IPS DF 4.7 (cell line): ENCODE measurements at regions not wholly inside any gene's neighbourhood (a gene's known extent, or its start where the extent isn't known, plus 50 kb on each side); places are given as distances from the start of the nearest gene placed in this dataset.

Experiments used
- DNase-seq: peaks from one replicate; pipeline ENCODE4 v3.0.0-alpha.2; 2013; ENCODE audit warnings: low spot score; ENCODE audit errors: extremely low read depth

DNA sequence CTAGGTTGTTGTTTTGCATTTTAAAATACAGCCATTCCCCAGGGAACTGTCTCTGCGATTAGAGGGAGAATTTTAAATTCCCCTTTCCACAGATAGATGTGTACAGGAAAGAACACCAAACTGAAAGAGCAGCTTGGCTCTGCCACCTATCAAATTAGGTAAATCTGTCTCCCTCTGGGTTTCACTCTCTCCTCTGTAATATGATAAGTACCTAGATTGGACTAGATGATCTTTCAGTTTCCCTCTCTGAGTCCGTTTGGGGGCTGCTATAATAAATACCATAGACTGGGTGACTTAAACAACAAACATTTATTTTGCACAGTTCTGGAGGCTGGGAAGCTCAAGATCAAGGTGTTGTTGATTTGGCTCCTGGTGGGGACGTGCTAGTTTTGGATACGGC is 186.0 kb downstream of the KIF20B start:
- no peak for DNase-seq

DNA sequence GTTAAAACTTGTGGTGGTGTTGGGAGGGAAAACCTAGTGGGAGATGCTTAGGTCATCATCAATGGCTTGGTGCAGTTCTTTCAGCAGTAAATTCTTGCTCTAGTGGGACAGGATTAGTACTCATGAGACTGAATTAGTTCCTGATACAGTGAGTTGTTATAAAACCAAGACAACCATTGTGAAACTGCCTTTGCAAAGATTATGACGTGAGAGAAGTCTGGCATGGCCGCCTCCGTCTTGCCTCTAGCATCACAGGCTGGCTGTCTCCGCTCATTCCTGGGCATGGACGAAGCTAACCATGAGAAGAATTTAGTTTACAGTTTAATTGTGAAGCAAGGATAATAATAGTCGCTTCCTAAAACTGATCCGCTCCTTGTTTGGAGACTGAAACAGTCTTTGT is 186.4 kb downstream of the KIF20B start:
- DNase-seq: no peak

DNA sequence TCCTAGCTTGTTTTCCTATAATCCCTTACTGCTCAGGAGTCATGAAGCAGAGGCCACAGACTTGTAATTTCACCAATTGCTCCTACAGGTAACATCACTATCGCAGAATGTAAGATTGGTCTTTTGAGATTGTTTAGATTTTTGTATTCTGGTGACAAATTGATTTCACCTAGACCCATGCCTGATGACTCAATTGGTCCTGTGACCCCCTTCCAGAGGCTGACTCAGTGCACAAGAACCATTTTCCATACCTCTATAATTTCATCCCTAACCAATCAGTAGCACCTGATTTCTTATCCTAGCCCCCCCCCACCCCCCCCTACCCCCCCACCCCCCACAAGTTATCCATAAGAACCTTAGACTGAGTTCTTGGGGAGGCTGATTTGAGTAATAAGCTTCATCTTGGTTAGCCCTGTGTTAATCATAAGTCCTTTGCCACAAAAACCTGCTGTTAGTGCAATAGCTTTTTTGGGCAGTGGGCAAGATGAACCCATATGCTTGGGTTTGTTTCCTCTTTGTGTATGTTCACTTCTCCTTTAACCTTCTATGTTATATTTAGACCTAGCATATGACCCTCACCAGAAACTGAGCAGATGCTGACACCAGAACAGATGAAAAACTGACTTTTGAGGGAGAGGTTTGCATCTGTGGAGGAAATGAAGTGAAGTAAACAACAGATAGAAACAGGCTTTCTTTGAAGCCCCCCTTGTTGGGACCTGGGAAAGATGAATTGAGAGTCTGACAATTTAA is 187.1 kb downstream of the KIF20B start:
- DNase-seq: no peak

- DNase-seq: no peak
Observed at GRCh38 chr10:89889606-89890005, 188.2 kb downstream of the KIF20B start.

DNA sequence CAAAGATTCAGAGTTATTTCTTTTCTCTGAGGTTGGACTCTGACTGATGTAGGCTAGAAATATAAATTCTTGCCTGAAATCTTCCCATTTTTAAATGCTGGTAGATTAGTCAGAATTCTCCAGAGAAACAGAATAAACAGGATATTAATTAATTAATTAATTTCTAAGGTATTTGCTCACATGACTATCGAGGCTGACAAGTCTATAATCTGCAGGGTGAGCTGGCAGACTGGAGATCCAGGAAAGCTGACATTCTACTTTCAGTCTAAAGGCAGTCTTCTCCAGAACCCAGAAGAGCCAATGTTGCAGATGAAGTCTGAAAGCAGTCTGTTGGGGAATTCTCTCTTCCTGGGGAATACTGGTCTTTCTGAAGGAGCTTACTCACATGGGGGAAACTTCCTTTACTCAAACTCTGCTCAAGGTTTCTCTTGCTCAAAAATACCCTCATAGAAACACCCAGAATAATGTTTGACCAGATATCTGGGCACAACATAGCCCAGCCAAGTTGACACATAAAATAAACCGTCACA is 189.7 kb downstream of the KIF20B start:
- DNase-seq: no peak

- no peak for DNase-seq
Observed at GRCh38 chr10:89894051-89894450, 192.7 kb downstream of the KIF20B start.

GRCh38 chr10:89900554-89900953 is 199.2 kb downstream of the KIF20B start:
- DNase-seq: no peak

GRCh38 chr10:89901895-89902294 is 200.5 kb downstream of the KIF20B start:
- no peak for DNase-seq

- DNase-seq: no peak
Observed at GRCh38 chr10:89904755-89905154, 203.4 kb downstream of the KIF20B start.

GRCh38 chr10:89909752-89910151 is 208.4 kb downstream of the KIF20B start:
- no peak for DNase-seq

GRCh38 chr10:89915021-89915420 is 213.6 kb downstream of the KIF20B start:
- no peak for DNase-seq

DNA sequence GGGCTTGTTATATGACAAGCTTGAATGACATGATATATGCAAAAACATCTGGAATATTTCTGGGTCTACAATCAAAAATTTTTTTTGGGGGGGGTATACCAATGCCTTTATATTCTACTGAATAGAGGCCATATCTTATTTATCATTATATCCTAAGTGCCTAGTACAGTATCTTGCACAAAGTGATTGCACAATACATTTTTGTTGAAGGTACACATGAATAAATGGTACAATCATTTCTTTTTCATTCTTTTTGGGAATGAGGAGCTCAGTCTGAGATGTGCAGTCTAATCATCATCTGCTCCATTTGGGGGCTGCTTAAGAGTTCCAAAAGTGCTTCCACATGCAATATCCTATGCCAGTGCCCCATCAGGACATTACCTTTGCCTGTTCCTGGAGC is 214.6 kb downstream of the KIF20B start:
- no peak for DNase-seq

GRCh38 chr10:89916468-89917215 is 215.3 kb downstream of the KIF20B start:
- no peak for DNase-seq

DNA sequence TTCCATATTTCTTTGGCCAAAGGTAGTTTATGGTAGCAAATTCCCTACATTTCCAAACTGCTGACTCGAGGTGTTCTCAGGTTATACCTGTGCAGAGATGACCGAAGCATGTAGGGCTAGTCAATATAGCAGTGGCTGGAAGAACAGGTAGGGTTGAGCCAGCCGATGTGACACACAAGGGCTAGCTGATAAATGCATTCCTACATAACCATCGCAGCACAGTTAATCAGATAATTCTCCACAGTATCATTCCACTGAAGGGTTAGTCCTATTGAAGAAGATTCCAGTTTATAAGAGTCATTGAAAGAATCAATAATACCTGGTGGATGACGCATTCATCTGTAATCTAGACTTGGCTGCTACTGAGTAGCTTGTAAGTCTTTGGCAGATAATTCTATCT is 220.0 kb downstream of the KIF20B start:
- DNase-seq: no peak

GRCh38 chr10:89923661-89924060 is 222.3 kb downstream of the KIF20B start:
- DNase-seq: no peak

DNA sequence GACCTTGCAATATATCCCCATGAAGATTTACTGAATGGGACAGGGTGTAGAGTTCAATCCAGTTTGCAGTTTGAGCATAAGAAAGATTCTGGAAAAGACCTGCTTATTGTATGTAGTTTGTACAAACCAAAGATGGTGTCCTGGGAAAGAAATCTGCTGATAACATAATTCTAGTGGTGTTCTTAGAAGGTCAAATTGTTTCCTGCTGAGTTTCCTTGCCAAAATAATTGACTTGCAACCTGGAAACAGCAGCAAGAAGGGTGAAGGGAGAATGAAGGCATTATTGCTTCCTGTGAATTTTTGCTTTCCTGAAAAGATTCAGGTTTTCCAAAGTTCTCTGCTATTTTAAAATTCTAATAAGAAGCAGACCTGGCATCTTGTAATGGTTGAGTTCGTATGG is 222.9 kb downstream of the KIF20B start:
- DNase-seq: no peak

- no peak for DNase-seq
Observed at GRCh38 chr10:89926736-89927135, 225.3 kb downstream of the KIF20B start.

GRCh38 chr10:89929282-89930026 is 228.1 kb downstream of the KIF20B start:
- no peak for DNase-seq

DNA sequence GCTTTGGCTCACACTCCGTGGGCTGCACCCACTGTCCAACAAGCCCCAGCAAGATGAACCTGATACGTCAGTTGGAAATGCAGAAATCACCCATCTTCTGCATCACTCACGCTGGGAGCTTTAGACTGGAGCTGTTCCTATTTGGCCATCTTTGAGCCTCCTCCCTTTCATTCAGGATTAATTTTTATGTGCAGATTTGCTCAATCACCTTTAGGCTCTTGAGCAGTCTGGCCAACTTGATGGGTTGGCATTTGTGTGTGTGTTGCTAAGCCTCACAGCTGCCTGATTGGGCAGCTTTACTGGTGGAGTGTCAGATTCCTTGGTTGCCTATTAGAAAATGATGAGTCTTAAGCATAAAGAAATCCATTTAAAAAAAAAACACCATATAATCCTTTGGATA is 236.1 kb downstream of the KIF20B start:
- DNase-seq: no peak

DNA sequence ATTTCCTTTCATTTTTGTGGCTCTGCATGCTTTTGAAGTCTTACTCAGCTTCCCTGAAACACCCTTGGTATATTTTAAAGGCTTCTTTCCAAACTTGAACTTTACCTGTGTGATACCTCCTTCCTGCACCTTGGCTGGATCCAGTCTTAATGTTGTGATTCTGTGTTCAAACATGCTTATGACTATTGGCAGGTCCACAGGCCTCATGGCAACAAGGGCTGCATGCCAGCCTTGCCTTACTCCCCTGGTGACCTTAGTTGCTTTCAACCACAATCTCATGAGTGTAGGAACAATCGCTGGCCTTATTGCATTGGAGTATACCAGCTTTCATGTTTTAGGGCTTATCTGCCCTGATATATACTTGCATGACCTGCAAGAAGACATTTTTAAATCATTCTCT is 238.7 kb downstream of the KIF20B start:
- DNase-seq: no peak

DNA sequence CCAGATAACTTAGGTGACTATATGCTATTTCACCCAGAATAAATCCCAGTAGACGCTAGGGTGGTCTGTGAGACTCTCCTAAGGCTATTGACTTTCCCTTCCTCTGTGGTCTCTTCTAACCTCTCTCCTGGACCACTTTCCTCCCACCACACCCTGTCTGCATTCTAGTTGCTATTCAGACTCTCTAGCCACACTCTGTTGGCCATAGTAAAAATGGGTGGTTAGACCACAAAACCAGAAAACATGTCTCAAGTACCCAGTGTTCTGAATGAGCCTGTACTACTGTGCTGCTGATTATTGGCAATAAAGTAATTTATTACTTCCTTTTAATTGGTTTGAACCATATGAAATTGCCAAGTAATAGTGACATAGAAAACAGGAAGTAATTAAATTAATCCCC is 240.8 kb downstream of the KIF20B start:
- no peak for DNase-seq

- no peak for DNase-seq
Observed at GRCh38 chr10:89944138-89944537, 242.7 kb downstream of the KIF20B start.
